ENCODE measurements at regions not wholly inside any gene's neighbourhood (a gene's known extent, or its start where the extent isn't known, plus 50 kb on each side); places are given as distances from the start of the nearest gene placed in this dataset.

GRCh38 chr4:138639018-138639741, 376.4 kb upstream of the NOCT start:
- no peaks in the 10 kb centered on the region for H3K27me3 ChIP-seq
- no peak overlapping the region for H3K27ac ChIP-seq
- no peaks in the 10 kb centered on the region for H3K4me1 ChIP-seq
- ATAC-seq (no peak), DNase-seq (no peak)
- intact Hi-C loops (cut with DNase I), result no loop called here
- no peaks in the 10 kb centered on the region for H3K36me3 ChIP-seq
- no peak overlapping the region for H3K4me3 ChIP-seq
- H3K9me3 ChIP-seq, result no peaks in the 10 kb centered on the region
- TF ChIP-seq CTCF (IDR thresholded peaks at IDR 0.05), result no peak

DNA sequence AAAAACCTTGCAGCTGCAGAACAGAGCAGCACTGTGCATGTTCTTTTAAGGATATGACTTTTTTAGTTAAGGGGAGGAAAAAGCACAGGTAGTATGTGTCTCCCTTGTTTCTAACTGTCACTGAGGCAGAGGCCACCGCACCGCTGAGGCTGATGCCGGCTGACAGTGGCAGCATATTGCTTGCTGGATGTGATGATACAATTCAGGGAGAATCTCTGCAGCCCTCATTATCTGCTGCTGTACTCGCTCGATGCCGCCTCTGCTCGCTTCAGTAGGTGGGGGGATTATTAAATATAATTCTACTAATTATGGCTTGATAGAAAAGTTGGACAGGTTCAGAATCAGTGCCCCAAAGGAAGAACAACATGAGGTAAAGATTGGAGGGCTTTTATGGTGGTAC, 378.8 kb upstream of the NOCT start:
- Histone ChIP-seq H3K9me3 (no peaks in the 10 kb centered on the region), H3K4me1 (no peaks in the 10 kb centered on the region), H3K27ac (no peak overlapping the region), H3K27me3 (no peaks in the 10 kb centered on the region), H3K36me3 (no peaks in the 10 kb centered on the region), H3K4me3 (no peak overlapping the region)
- no peak for ATAC-seq
- intact Hi-C loops (cut with DNase I), result no loop called here
- no peak for DNase-seq
- no peak for TF ChIP-seq CTCF (IDR thresholded peaks at IDR 0.05)

DNA sequence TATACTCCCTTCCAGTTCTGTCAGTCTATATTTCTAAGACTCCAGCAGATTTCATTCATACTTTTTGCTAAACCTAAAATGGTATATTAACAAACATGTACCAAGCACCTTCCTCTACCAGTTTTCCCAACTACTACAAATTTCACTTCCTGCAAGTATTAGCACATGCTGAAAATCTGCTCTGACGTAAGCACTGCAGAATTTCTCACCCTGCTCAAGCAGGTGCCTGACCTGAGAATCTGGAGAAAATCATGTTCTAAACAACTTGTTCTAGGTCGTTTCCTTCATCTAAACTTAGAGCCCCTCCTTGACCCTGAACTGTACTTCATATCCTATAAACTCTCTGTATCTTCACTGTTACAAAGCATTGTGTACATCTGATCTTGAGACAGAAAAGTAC, 380.7 kb upstream of the NOCT start:
- intact Hi-C loops (cut with DNase I), result no loop called here
- Histone ChIP-seq H3K27me3 (no peaks in the 10 kb centered on the region), H3K4me3 (no peak overlapping the region), H3K9me3 (no peaks in the 10 kb centered on the region), H3K4me1 (no peaks in the 10 kb centered on the region), H3K36me3 (no peaks in the 10 kb centered on the region), H3K27ac (no peak overlapping the region)
- no peak for ATAC-seq
- peak in 1 of 4 donors; percentile 16 for DNase-seq
- no peak for TF ChIP-seq CTCF (IDR thresholded peaks at IDR 0.05)

- Histone ChIP-seq H3K4me3 (no peak overlapping the region), H3K27ac (no peak overlapping the region), H3K27me3 (no peaks in the 10 kb centered on the region), H3K36me3 (no peaks in the 10 kb centered on the region), H3K4me1 (no peaks in the 10 kb centered on the region), H3K9me3 (no peaks in the 10 kb centered on the region)
- intact Hi-C loops (cut with DNase I), result no loop called here
- no peak for TF ChIP-seq CTCF (IDR thresholded peaks at IDR 0.05)
- no peak for ATAC-seq
- DNase-seq, result no peak
Measured at GRCh38 chr4:138633580-138633904, 382.0 kb upstream of the NOCT start.

DNA sequence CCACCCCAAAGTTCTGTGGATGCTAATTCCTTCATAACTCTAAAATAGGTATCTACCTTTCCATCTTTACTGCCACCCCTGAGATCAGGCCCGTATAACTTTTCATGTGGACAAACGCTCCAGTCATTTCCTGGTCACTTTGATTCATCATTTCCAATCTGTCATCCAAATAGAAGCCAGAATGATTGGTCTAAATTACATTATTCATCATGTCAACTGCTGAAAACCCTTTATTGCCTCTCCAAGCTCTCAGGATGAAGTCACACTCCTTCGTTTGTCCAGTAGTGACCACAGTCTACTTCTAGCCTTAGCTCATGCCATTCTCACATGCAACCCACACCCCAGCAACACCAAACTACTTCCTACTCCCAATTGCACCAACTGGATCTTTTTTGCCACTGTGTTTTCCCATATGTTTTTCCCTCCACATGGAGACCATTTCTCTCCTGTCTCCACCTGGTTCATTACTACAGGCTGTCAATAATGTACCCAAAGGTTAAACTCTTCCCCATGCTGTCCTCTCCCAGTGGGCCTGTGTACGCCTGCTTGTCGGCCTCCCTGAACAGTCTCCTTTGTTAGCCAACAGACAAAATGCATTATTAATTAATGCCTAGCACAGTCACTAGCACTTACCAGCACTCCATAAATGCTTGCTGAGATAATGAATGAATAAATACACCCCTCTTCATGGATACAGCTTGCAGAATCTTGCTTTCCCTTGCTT, 382.6 kb upstream of the NOCT start:
- no peaks in the 10 kb centered on the region for H3K9me3 ChIP-seq
- H3K4me1 ChIP-seq, result no peaks in the 10 kb centered on the region

More for the DNA sequence above, 382.6 kb upstream of the NOCT start:
- Histone ChIP-seq H3K36me3 (no peaks in the 10 kb centered on the region), H3K27ac (no peak overlapping the region), H3K27me3 (no peaks in the 10 kb centered on the region), H3K4me3 (no peak overlapping the region)
- intact Hi-C loops (cut with DNase I), result no loop called here
- TF ChIP-seq CTCF (IDR thresholded peaks at IDR 0.05), result no peak
- DNase-seq, result no peak
- ATAC-seq, result no peak

Measured in left lung (tissue), 4 donors.